HepG2 (cell line): ENCODE measurements at regions not wholly inside any gene's neighbourhood (a gene's known extent, or its start where the extent isn't known, plus 50 kb on each side); places are given as distances from the start of the nearest gene placed in this dataset.

ENCODE experiments used
- ARID2 ChIP-seq: sonication (generic); formaldehyde crosslinking; IDR thresholded peaks from 2 replicates; pipeline ENCODE4 v1.8.1; 2022; ENCODE audit warnings: mild to moderate bottlenecking, missing genetic modification reagents, borderline replicate concordance
- BRF2 ChIP-seq: sonication (generic); formaldehyde crosslinking; IDR thresholded peaks from 2 replicates; pipeline ENCODE4 v1.8.1; 2022; ENCODE audit warnings: mild to moderate bottlenecking, missing genetic modification reagents
- CTCF ChIP-seq: sonication (generic); formaldehyde crosslinking; IDR thresholded peaks from 2 replicates; pipeline ENCODE4 v1.5.0; 2020; ENCODE audit warnings: mild to moderate bottlenecking, missing genetic modification reagents, moderate library complexity
- EP300 ChIP-seq, 3 experiments: sonication (generic) in 1 of 3; formaldehyde crosslinking in 1 of 3; IDR thresholded peaks; 2 replicates each; pipeline versions ENCODE4 v1.5.1 to v1.6.1; 2011 to 2020; ENCODE audit warnings: low read depth in 2 of 3, low read length in 2 of 3, borderline replicate concordance in 1 of 3, improper control_type of control experiment in 1 of 3, mild to moderate bottlenecking in 1 of 3, missing genetic modification reagents in 1 of 3, moderate library complexity in 1 of 3
- FOSL2 ChIP-seq: sonication (generic); formaldehyde crosslinking; IDR thresholded peaks from 2 replicates; pipeline ENCODE4 v1.4.0; 2020; ENCODE audit warnings: missing genetic modification reagents
- MXD4 ChIP-seq: IDR thresholded peaks from 2 replicates; pipeline ENCODE4 v1.6.1; 2016; ENCODE audit warnings: mild to moderate bottlenecking, missing biosample characterization, missing genetic modification reagents
- POLR2A ChIP-seq, 2 experiments: IDR thresholded peaks; 2 replicates each; pipeline ENCODE4 v1.6.1; 2011; ENCODE audit warnings: low read depth in 2 of 2, low read length in 2 of 2, mild to moderate bottlenecking in 1 of 2, moderate library complexity in 1 of 2; ENCODE audit not compliant: insufficient read depth in 1 of 2
- PRDM15 ChIP-seq: sonication (generic); formaldehyde crosslinking; IDR thresholded peaks from 2 replicates; pipeline ENCODE4 v1.4.0; 2020; ENCODE audit warnings: missing genetic modification reagents
- SP1 ChIP-seq, 2 experiments: fragments of 450-650 bp in 1 of 2; sonication (generic) in 1 of 2; formaldehyde crosslinking in 1 of 2; IDR thresholded peaks; 2 replicates each; pipeline versions ENCODE4 v1.4.0 to v1.6.1; 2016 to 2020; ENCODE audit warnings: missing genetic modification reagents in 1 of 2
- TBL1XR1 ChIP-seq: fragments of 150-350 bp; IDR thresholded peaks from 2 replicates; pipeline ENCODE4 v1.6.1; 2014; ENCODE audit warnings: borderline replicate concordance, low read length; ENCODE audit not compliant: partially characterized antibody
- TBX2 ChIP-seq: sonication (generic); formaldehyde crosslinking; IDR thresholded peaks from 2 replicates; pipeline ENCODE4 v1.5.0; 2020; ENCODE audit warnings: missing genetic modification reagents, mild to moderate bottlenecking, borderline replicate concordance

GRCh38 chr14:71185637-71186036 is 278.4 kb downstream of the PCNX1 start:
- TF ChIP-seq SP1 (IDR thresholded peaks at IDR 0.05): no peak
- TF ChIP-seq SP1 (CRISPR knock-in tag; IDR thresholded peaks at IDR 0.05): no peak
- no peak for TF ChIP-seq EP300 (IDR thresholded peaks at IDR 0.05; ENCODE audit: low read depth in 2 of 2, low read length in 2 of 2)
- no peak for TF ChIP-seq EP300 (CRISPR knock-in tag; IDR thresholded peaks at IDR 0.05; ENCODE audit: borderline replicate concordance)
- TF ChIP-seq BRF2 (CRISPR knock-in tag): no peak
- TF ChIP-seq TBX2 (CRISPR knock-in tag): no peak
- TF ChIP-seq TBL1XR1: no peak
- TF ChIP-seq FOSL2 (CRISPR knock-in tag): no peak
- no peak for TF ChIP-seq PRDM15
- no peak for TF ChIP-seq POLR2A (IDR thresholded peaks at IDR 0.05; ENCODE audit: insufficient read depth in 1 of 2, low read depth in 2 of 2, low read length in 2 of 2)
- no peak for TF ChIP-seq ARID2 (CRISPR knock-in tag)
- no peak for TF ChIP-seq CTCF (CRISPR knock-in tag)
- no peak for TF ChIP-seq MXD4 (CRISPR knock-in tag)
